ENCODE measurements at regions not wholly inside any gene's neighbourhood (a gene's known extent, or its start where the extent isn't known, plus 50 kb on each side); places are given as distances from the start of the nearest gene placed in this dataset.

DNA sequence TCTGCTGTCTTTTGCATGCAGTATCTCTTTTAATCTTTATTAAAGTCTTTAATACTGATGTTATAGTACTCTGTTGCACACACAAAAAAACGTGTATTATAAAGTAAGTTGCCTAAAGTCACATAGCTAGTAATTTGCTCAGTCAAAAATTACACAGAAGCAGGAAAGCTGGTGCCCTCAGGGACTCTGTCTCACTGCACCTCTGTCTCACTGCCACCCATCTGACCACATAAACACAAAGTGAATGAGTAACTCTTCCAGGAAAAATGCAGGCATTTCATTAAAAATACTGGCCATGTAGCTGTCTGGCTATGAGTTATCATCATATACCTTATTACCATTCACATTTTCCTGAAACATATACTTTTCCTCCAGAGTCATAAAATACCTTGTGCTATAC is 591.7 kb downstream of the CSNK1G3 start:
- TF ChIP-seq, protein P1, sequence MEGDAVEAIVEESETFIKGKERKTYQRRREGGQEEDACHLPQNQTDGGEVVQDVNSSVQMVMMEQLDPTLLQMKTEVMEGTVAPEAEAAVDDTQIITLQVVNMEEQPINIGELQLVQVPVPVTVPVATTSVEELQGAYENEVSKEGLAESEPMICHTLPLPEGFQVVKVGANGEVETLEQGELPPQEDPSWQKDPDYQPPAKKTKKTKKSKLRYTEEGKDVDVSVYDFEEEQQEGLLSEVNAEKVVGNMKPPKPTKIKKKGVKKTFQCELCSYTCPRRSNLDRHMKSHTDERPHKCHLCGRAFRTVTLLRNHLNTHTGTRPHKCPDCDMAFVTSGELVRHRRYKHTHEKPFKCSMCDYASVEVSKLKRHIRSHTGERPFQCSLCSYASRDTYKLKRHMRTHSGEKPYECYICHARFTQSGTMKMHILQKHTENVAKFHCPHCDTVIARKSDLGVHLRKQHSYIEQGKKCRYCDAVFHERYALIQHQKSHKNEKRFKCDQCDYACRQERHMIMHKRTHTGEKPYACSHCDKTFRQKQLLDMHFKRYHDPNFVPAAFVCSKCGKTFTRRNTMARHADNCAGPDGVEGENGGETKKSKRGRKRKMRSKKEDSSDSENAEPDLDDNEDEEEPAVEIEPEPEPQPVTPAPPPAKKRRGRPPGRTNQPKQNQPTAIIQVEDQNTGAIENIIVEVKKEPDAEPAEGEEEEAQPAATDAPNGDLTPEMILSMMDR (IDR thresholded peaks at IDR 0.05), result no peak
- TF ChIP-seq POLR2A (IDR thresholded peaks at IDR 0.05), result no peak
